SKM-1 (cell line): ENCODE measurements at regions not wholly inside any gene's neighbourhood (a gene's known extent, or its start where the extent isn't known, plus 50 kb on each side); places are given as distances from the start of the nearest gene placed in this dataset.
"Not testable (repeated sequence)": the region's sequence is repeated elsewhere in the genome, so short reads cannot be mapped to it uniquely, and the experiment has no call there.

Source experiments
- DNase-seq: peaks from one replicate; lab custom pipeline; 2025; ENCODE audit not compliant: unreplicated experiment; lab: John Stamatoyannopoulos, UW

DNA sequence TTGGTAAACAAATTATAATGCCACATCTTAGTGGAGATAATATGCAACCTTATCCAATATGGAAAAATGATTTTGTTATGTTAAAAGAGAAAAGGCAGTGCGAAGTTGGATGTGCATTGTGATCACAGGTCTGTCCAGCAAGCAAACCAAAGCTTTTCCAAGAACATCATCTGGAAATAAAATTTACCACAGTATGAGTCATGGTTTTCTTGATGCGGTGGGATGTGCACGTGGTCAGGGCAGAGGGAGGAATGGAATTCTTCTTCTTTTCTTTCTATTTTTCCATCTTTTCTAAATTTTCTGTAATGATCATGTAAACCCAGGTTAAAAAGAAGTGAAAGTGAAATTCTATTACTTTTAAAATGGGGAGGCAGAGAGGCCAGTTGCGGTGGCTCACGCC is 169.8 kb downstream of the C11orf91 start:
- no peak for DNase-seq

DNA sequence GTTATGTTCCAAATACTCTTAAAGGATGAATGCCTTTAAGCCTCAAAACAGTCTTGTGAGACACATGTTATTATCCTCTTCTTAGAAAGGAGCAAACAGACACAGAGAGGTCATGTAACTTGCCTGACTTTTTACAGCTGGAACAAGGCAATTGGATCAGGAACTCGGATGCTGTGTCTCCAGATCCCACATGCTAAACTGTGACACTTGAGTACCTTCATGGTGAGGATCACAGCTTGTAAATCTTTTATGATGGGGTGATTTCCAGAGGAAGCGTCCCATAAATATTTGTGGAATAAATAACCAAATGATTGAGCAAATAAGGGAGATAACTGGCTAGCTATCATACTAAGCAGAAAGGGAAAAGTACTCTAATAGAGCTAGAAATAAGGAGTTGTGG is 171.2 kb downstream of the C11orf91 start:
- no peak for DNase-seq

DNA sequence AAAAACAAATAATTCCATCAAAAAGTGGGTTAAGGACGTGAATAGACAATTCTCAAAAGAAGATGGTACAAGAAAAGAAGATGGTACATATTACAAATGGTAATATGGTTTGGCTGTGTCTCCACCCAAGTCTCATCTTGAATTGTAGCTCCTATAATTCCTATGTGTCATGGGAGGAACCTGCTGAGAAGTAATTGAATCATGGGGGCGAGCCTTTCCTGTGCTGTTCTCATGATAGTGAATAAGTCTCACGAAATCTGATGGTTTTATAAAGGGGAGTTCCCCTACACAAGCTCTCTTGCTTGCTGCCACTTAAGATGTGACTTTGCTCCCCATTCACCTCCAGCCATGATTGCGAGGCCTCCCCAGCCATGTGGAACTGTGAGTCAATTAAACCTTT is 172.9 kb downstream of the C11orf91 start:
- not testable (repeated sequence) for DNase-seq

DNA sequence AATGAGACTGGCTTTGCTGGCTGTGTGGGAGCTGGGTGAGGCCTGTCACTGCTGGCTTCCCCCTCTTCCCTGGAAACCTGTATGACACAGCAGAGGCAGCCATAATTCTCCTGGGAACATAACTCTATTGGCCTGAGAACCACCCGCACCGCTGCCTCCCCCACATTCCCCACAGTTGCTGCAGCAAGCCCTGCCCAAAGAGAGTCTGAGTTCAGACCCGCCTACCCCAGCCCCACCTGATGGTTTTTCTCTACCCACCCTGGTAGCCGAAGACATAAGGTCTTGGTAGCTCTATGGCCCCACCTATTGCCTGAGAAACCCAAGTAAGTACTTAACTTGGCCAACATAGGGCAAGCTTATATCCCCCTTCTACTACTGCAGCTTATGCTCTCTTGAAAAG is 174.8 kb downstream of the C11orf91 start:
- no peak for DNase-seq

DNA sequence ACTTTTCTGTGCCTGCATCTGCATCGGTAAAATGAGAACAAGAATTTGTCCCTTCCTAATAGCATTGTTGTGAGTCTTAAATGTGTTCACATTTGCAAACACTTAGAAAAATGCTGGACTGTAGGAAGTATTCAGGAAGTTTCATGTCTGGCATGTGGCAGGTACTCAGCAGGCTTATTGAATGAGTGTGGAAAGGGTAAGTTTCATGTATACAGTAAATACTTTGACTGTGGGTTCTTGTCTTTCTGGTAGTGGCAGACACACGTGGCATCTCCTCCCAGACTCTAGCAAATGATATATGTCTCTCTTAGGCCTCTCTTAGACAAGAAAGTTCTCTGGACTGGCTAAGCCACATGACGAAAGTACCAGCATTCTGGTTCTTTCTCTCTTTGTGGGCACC is 179.2 kb downstream of the C11orf91 start:
- DNase-seq = no peak

DNA sequence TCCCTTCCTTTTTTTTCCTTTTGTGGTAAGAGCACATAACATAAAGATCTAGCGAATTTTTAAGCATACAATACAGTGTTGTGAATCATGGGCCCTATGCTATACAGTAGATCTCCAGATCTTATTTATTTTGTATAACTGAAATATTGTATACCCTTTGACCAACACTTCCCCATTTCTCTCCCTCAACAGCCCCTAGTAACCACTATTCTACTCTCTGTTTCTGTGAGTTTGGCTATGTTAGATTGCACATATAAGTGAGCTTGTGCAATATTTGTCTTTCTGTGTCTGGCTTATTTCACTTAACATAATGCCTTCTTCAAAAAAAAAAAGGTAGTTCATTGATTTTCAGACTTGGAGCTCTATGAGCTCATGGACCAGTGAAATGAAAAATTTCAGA is 180.5 kb downstream of the C11orf91 start:
- DNase-seq = no peak

DNA sequence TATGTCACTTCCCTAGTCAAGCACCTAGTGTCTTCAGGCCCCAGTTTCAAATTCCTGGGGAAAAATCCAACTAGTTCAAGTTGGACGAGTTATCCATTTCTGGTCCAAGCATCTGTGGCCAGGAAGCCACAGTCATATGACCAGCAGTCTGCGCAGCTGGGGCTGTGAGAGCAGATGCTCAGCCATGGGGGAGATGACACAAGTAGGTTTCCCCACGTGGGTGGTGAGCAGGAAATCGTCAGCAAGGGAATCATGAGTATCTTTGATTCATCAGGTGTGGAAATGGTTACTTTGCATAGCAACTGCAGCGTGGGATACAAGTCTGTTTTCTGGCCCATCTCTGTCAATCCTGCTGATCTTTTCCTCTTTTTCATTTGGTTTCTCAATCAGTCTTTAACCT is 185.3 kb downstream of the C11orf91 start:
- no peak for DNase-seq

DNA sequence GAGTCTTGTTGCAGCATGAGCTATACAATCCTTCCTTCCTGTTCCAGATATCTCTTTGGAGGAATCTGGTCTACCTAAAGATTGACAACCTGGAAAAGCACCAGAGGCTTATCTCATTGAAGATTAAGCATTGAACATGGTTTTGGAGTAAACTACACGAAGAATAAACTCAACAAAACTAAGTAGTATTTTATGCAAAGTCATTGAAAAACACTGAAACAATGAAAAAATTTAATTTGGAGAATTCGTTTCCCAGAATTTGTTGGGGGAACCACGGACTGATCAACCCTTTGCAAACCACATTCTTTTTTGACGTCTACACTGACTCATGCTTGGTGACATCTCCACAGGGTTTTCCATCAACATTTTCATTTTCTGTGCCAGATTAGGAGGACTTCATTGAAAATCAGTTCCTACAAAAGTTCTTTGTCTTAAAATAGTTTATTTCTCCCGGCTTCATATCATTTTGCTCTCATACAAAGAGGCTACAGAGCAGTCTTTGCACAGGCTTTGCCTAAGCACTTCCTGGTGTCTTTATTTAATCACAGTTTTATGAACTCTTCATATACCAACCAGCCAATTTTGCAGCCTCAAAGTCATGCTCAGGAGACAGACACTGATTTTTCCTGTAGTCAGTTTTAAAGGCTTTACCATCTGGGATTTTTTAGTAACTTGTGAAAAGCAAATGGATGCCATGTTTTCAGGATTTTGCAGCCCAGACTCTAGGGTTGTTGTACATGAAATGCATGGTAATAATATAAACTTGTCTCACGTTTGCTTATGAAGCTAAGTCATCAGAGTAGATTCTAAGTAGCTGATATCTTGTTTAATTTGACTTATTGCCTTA is 186.3 kb downstream of the C11orf91 start:
- no peak for DNase-seq

DNA sequence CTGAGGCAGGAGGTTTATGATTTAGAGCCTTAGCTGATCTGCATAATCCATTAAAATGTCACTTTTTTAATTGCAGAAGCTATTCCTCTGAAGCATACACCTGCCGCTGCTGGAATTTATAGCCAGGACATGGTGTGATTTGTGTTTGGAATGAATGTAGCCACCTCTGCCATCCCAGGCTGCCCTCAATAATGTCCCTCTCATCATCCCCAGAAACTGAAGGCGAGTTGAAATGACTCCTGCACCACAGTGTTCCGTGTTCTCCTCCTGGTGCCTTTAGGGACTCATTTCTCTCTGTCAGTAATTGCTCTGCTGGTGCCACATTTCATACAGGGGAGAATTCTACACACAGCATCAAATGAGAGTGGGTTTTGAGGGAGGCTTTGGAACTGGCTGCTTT is 191.0 kb downstream of the C11orf91 start:
- DNase-seq = no peak

DNA sequence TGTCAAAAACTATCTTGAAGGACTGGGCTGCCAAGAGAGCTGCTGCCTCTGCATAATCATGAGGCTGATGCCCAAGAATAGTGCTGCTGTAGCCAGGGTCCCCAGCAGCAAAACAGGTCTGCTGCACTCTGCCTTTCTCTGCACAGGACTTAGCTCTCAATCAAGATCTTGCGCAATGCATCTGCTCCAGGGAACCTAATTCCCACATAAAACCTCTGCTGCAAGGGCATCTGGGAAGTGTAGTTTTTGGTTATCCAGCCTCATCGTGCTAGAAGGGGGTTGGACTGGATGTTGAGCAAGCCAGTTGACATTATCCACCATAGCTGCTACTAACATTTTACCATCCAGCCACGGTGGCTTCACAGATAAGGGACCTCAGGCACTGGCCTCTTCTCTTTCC is 192.7 kb downstream of the C11orf91 start:
- no peak for DNase-seq

DNA sequence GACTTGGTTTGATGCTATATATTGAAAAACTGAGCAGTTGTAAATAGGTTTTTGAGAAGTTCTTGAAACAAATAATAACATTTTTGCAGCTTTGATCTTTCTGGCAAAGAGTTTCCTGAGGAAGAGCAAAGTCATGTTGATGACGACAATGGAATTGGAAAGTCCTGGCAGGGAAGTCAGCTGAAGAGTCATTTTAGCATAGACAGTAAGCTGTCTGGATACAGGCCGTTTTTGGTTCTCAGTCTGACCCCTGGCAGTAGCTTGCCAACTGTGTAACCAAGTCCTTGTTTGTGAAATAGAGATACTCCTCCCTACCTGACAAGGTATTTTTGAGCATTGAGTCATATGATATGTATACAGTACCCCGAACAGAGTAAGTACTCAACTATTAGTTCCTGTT is 193.3 kb downstream of the C11orf91 start:
- no peak for DNase-seq

DNA sequence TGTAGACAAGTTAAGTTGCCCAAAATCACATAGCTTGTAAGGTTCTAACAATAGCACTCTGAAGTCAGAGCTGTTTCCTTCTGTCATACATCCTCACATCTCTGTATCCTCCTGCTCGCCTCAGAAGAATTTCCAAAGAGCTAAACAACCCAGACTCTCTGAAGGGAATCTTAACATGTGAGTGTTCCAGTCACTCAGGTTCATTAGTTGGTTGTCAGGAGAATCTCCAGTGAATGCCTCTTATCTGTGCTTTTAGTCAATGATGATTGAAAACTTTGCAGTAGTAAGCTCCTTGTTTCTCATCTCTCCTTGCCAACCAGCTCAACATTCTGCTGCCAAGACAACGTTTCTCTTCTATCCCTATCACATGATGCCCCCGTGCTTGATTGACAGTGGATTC is 195.5 kb downstream of the C11orf91 start:
- no peak for DNase-seq

DNA sequence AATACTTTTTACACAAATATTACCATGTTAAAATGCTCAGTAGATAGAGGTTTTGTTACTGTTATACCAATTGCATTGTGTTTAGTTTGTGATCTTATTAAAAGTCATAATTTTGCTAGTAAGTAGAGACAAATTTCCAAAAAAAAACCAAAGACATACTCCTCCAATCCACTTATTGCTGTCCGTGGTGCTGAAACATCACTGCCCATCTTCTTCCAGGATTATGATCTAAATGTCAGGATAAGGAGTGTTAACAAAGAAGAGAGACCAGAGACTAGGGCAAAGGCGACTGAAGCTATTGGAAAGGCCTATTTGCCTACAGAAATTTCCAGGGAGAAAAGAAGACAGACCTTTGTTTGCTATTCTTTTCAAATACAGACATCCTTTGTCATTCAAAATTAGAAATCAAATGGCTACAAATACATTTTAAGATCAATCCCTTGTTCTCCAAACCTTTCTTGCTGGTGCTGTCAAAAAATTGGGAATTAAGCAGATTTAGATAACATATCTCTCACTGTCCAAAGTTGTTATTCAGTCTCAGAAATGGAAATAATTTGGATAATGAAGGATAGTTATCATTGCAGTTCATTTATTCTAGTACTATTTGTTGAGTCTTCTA is 199.7 kb downstream of the C11orf91 start:
- no peak for DNase-seq

DNA sequence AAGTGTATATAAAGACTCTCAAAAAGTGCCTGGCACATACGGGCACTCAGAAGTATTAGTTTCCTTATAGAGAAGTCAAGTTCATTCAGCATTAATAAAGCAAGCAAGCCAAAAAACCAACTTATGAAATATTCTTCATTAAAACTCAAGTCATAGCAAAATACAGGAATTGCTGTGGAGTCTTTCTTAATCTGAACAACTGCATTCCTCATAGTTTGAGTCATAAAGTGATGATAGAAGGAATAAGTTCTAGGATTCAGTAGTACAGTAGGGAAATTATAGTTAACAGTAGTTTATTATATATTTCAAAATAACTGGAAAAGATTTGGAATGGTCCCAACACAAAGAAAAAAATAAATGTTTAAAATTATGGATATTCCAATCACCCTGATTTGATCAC is 200.3 kb downstream of the C11orf91 start:
- DNase-seq = no peak

DNA sequence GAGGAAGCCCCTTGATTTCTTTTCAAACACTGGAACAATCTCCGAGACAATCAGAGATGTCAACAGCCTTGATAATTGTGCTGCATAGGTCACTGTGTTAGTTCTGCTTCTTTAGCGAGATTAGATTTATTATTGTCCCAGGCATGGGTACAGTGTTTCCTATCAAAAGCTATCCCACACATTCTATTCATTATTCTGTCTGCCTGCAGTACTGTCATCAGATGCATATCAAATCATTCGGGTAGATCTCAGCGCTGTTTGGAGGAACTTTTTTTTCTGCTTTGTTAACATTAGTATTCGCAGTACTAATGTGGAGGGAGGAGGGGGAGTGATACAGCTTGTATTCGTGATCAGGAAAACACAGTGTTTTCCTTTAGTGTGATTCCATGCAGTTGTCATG is 208.0 kb downstream of the C11orf91 start:
- no peak for DNase-seq

DNA sequence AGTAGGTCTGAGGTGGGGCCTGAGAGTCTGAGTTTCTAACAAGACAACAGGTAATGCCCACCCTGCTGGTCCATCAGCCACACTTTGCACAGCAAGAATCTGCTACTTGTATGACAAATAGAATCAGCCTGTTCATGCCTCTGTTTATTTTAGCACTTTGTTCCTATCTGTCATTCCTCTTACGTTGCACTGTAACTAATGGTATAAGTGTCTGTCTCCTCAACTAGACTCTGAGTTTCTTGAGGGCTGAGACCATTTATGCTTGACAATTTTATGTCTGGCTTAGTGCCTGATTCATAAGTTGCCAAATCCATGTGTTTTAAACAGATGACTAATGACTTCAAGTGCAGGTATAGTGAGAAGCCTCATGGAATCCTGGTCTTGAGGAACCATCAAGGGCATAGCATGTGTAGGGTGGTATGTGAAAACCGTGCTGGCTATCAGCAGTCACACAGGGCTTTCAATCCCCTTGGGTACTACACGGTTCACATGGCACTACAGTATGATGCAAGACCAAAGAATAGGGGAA is 209.7 kb downstream of the C11orf91 start:
- DNase-seq = no peak

DNA sequence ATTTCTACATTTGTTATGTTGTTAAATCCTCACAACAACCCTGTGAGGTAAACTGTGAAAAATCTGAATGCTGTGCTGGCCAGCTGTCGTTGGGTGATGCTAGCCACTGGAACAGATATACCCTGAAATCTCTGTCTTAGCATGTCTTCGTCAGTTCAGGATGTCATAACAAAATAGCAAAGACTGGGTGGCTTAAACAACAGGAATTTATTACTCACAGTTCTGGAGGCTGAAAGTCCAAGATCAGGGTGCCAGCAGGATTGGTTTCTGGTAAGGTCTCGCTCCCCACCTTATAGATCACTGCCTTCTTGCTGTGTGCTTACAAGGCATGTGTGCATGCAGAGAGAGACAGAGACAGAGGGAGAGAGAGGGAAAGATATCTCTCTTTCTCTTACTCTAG is 211.7 kb downstream of the C11orf91 start:
- DNase-seq = no peak

DNA sequence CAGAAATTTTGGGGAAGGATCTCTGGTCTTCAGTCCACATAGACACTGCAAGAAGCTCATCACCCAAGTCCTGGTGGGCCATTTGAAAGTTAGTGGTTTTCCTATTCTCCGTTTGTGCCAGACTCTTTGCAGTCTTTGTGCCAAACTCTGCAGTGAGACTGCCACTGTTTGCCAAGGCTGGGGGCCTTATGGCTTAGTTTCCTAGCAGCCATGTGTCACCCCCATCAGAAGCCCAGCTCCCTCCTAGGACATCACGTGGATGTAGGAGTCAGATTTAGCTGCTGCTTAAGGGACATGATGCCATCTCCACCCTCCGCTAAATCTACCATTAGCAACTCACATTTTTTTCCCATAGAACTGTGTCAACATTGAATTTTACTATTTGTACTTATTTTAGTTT is 220.0 kb downstream of the C11orf91 start:
- no peak for DNase-seq

DNA sequence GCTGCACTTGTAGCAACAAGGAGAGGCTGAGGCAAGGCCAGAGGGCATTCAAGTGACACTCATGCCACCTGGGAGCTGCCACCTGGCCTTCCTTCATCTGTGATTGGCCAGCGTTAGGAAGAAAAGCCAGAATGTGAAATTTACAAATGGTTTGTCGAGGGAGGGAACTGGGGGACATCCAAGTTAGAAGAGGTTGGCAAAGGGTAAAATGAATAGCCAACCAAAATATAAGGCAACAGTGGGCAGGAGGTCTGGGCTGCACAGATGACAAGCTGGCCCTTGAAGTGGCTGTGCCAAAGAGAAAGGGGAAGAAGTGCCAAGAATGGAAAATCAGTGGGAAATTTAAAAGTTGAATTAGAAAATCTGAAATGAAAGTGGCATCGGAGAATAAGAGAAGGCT is 221.4 kb downstream of the C11orf91 start:
- DNase-seq = no peak

DNA sequence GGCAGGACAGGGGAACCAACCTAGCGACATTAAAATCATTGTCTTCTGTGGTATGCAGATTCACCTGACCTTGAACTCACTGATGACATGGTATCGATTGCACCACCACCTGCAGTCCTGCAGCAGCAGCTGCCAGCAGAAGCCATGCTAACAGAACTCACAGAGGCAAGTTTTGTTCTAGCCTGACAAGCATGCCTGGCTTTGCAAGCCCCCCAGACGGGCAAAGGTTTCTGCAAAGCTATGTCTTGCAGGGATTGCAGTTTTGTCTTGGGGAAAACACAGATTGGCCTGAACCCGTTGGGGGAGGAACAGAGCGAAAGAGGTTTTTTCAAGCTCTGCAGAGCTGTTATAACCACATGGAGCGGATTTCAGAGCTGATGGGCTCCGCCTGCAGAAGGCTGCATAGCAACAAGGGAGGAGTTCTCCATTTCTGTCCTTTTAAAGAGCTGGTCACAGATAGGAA is 221.0 kb downstream of the HIPK3 start:
- no peak for DNase-seq

DNA sequence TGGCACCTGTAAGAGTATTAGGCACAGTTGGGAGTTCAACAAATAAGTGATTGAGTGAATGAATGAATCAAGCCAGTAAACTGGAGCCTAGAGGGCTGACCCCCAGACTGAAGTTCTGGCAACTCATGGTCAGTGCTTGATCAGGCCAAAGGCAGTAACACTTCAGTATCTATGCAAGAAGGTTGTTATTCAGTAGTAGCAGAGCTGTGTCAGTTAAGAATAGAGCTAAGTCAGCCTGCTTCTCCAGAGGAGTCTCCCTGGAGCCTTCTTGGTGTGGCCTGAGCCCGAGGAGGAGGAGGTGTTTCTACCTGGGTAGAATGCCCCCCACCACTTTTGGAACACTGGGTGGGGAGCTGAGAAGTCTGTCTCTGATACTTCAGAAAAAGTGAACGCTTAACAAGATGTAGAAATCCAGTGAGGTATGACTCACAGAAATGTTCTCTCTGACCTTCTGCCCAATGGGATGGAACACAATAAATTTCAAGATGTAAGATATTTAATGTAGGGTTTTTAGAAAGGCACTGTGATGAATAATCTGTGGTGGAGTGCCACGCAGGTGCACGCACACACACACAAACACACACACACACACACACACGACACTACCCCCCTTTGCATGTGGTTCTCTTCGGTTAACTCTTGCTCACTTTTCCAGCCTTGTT is 219.9 kb downstream of the HIPK3 start:
- DNase-seq = no peak

DNA sequence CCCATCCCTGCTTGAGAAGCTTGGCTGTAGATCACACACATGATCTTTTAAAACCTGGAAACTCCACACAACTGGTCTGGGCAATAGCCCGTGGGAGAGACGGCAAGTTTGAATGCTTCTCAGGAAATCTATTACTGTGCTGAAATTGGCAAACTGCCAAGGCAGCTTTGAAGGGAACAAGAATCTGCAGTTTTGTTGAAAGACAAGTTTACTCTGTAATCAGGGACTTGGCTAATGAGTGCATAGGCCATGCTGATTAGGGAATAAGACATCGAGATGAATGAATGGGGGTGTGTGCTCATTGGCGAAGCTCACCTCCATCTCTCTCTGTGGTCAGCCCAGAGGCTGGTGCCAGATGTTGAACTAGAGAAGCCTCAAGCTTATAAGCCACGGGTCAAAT is 218.8 kb downstream of the HIPK3 start:
- no peak for DNase-seq
